B cell (primary cell): ENCODE measurements at regions not wholly inside any gene's neighbourhood (a gene's known extent, or its start where the extent isn't known, plus 50 kb on each side); places are given as distances from the start of the nearest gene placed in this dataset.

Experiments used
- ATAC-seq: fragments of 200-7000 bp; cut with Tn5 transposase; one replicate; pipeline ENCODE4 v1.10.0; 2021; ENCODE audit warnings: low read depth, mild to moderate bottlenecking, moderate number of reproducible peaks, moderate library complexity
- CTCF ChIA-PET: fragments of 350-600 bp; sonication (Branson Sonifier 250); formaldehyde crosslinking; loops from one replicate; lab custom pipeline; 2021; ENCODE audit warnings: antibody characterized with exemption, inconsistent platforms; lab: Charles Lee
- POLR2A ChIA-PET: fragments of 350-600 bp; sonication (Branson Sonifier 250); formaldehyde crosslinking; loops from one replicate; lab custom pipeline; 2021; ENCODE audit warnings: antibody characterized with exemption; lab: Charles Lee
- DNase-seq: peaks from one replicate; pipeline ENCODE4 v3.0.0; 2013
- H2AFZ ChIP-seq: 2 replicates; pipeline ENCODE4 v1.6.1; 2012; ENCODE audit warnings: mild to moderate bottlenecking, low read depth, low read length; ENCODE audit not compliant: insufficient read depth, poor library complexity, severe bottlenecking
- H3K27ac ChIP-seq, 2 donors: 1 replicate in 1 of 2; 2 replicates in 1 of 2; pipeline ENCODE4 v1.5.1; 2012 to 2013; ENCODE audit warnings: low read length in 2 of 2, mild to moderate bottlenecking in 2 of 2, moderate library complexity in 1 of 2
- H3K27me3 ChIP-seq, 4 experiments: fragments of 200-600 bp in 1 of 4; sonication (generic) in 1 of 4; replicated peaks in 1 of 4; 1 replicate in 2 of 4; 2 replicates in 2 of 4; pipeline versions ENCODE4 v1.6.1 to v1.7.0; 2013 to 2016; ENCODE audit warnings: low read length in 3 of 4, mild to moderate bottlenecking in 2 of 4, mixed read lengths in 1 of 4, moderate library complexity in 1 of 4; ENCODE audit not compliant: insufficient read depth in 4 of 4, control insufficient read depth in 3 of 4; ENCODE audit errors: control extremely low read depth in 1 of 4
- H3K36me3 ChIP-seq, 2 experiments: replicated peaks in 1 of 2; 1 replicate in 1 of 2; 2 replicates in 1 of 2; pipeline versions ENCODE4 v1.6.1 to v1.7.1; 2013; ENCODE audit warnings: low read length in 1 of 2; ENCODE audit not compliant: insufficient read depth in 2 of 2, control insufficient read depth in 1 of 2; ENCODE audit errors: control extremely low read depth in 1 of 2, extremely low read depth in 1 of 2
- H3K4me1 ChIP-seq, 2 donors: fragments of 200-600 bp in 1 of 2; sonication (generic) in 1 of 2; 1 replicate in 1 of 2; 2 replicates in 1 of 2; pipeline versions ENCODE4 v1.5.1 to v1.6.1; 2013 to 2017; ENCODE audit warnings: low read length in 2 of 2; ENCODE audit not compliant: control insufficient read depth in 2 of 2, insufficient read depth in 2 of 2
- H3K4me2 ChIP-seq: replicated peaks from 2 replicates; pipeline ENCODE3; 2012; ENCODE audit warnings: mild to moderate bottlenecking, low read depth, low read length; ENCODE audit not compliant: poor library complexity, severe bottlenecking
- H3K4me3 ChIP-seq, 5 experiments: fragments of 200-600 bp in 1 of 5; sonication (generic) in 1 of 5; 1 replicate in 3 of 5; 2 replicates in 2 of 5; pipeline versions ENCODE4 v1.5.1 to v1.7.0; 2011 to 2016; ENCODE audit warnings: low read length in 4 of 5, mild to moderate bottlenecking in 4 of 5, low read depth in 2 of 5, control low read depth in 1 of 5, moderate library complexity in 1 of 5; ENCODE audit not compliant: insufficient read depth in 1 of 5; ENCODE audit errors: control extremely low read depth in 1 of 5, extremely low read depth in 1 of 5
- H3K79me2 ChIP-seq: fragments of 200-600 bp; sonication (generic); one replicate; pipeline ENCODE4 v1.6.0; 2016; ENCODE audit warnings: low read length; ENCODE audit not compliant: control insufficient read depth, insufficient read depth
- H3K9ac ChIP-seq: fragments of 200-600 bp; sonication (generic); 2 replicates; pipeline ENCODE4 v1.6.1; 2017; ENCODE audit warnings: mild to moderate bottlenecking, low read length, moderate library complexity
- H3K9me3 ChIP-seq, 3 donors: one replicate each; pipeline versions ENCODE4 v1.6.1 to v1.7.1; 2013; ENCODE audit warnings: low read length in 2 of 3; ENCODE audit not compliant: control insufficient read depth in 2 of 3, insufficient read depth in 1 of 3; ENCODE audit errors: control extremely low read depth in 1 of 3
- H4K20me1 ChIP-seq: 2 replicates; pipeline ENCODE4 v1.6.0; 2012; ENCODE audit warnings: mild to moderate bottlenecking, low read length; ENCODE audit not compliant: insufficient read depth, control insufficient read depth, poor library complexity, severe bottlenecking
- H3K27ac Mint-ChIP-seq: one replicate; pipeline ENCODE4 v1.8.0; 2021; ENCODE audit warnings: mixed read lengths
- H3K27me3 Mint-ChIP-seq: one replicate; pipeline ENCODE4 v1.8.0; 2021; ENCODE audit warnings: mixed read lengths
- H3K4me1 Mint-ChIP-seq: one replicate; pipeline ENCODE4 v1.8.0; 2021; ENCODE audit warnings: mixed read lengths
- H3K4me3 Mint-ChIP-seq: one replicate; pipeline ENCODE4 v1.8.0; 2021; ENCODE audit warnings: mixed read lengths
- H3K9me3 Mint-ChIP-seq: one replicate; pipeline ENCODE4 v1.8.0; 2022; ENCODE audit warnings: mixed read lengths; ENCODE audit not compliant: insufficient read depth
- EZH2 ChIP-seq: IDR thresholded peaks from 2 replicates; pipeline ENCODE4 v1.6.1; 2012; ENCODE audit warnings: borderline replicate concordance, low read depth, mild to moderate bottlenecking, moderate library complexity, low read length; ENCODE audit not compliant: insufficient read depth, poor library complexity, severe bottlenecking
- WGBS: methylation state at CpG from one replicate; pipeline ENCODE4 v1.1.5; 2013; ENCODE audit warnings: missing lambda C conversion rate; ENCODE audit not compliant: insufficient coverage; 5-methylcytosine and 5-hydroxymethylcytosine counted together
- intact Hi-C: fragments of 100-400 bp; cut with micrococcal nuclease; formaldehyde crosslinking; loops from one replicate; pipeline ENCODE4 v1.10.0; 2022
- TF ChIP-seq, protein P1 (sequence below): fragments of 200-600 bp; IDR thresholded peaks from one replicate; pipeline ENCODE4 v1.8.0; 2022; ENCODE audit warnings: antibody characterized with exemption, mild to moderate bottlenecking

DNA sequence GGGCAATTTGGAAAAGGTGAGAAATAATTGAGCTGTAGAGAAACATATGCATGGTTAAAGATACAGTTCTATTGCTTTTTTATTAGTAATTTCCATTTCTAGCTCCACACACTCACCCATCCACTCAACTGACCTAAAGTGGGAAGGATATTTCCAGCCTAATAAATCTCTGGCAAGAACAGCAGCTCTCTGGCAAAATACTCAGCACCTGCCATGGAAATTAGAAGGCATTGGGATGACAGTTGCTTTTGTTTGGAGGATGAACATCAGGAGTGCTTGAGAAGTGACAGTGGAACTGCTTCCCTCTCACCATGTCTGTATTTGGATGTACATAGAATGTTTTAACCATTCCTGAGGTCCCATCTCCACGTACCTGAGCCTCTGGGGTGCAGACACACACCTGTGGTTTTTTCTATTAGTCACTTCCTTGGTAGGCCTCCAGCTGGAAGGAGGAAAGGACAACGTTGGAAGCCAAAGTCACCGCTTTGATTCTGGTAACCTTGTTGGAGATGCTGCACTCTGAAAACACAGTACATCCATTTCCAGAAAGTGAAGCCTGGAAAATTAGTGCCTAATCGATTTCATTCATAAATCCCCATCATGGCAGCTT, 62.3 kb upstream of the RUNX1 start:
- no peak overlapping the region for H3K4me2 ChIP-seq
- H2AFZ ChIP-seq = no peak overlapping the region
- no peak overlapping the region for H3K9ac ChIP-seq
- H3K27me3 ChIP-seq = peaks cover 0 to 3% (median 1%) of the 10 kb centered on the region in 4 experiments
- no peaks in the 10 kb centered on the region for H3K36me3 ChIP-seq
- DNase-seq (no peak), ATAC-seq (no peak)
- H3K79me2 ChIP-seq = no peaks in the 10 kb centered on the region
- no peaks in the 10 kb centered on the region for H3K4me1 ChIP-seq
- 88% methylated on average over 3 of the region's 4 CpGs for WGBS
- CTCF ChIA-PET = no interaction called here
- Mint-ChIP-seq H3K4me1 (no peaks in the 10 kb centered on the region), H3K4me3 (no peak overlapping the region), H3K27me3 (peaks cover 5% of the 10 kb centered on the region), H3K9me3 (no peaks in the 10 kb centered on the region), H3K27ac (no peak overlapping the region)
- no peaks in the 10 kb centered on the region for H3K9me3 ChIP-seq
- POLR2A ChIA-PET = no interaction called here
- intact Hi-C loops = no loop called here
- H3K4me3 ChIP-seq = no peak overlapping the region
- TF ChIP-seq EZH2 = no peak
- TF ChIP-seq, protein P1, sequence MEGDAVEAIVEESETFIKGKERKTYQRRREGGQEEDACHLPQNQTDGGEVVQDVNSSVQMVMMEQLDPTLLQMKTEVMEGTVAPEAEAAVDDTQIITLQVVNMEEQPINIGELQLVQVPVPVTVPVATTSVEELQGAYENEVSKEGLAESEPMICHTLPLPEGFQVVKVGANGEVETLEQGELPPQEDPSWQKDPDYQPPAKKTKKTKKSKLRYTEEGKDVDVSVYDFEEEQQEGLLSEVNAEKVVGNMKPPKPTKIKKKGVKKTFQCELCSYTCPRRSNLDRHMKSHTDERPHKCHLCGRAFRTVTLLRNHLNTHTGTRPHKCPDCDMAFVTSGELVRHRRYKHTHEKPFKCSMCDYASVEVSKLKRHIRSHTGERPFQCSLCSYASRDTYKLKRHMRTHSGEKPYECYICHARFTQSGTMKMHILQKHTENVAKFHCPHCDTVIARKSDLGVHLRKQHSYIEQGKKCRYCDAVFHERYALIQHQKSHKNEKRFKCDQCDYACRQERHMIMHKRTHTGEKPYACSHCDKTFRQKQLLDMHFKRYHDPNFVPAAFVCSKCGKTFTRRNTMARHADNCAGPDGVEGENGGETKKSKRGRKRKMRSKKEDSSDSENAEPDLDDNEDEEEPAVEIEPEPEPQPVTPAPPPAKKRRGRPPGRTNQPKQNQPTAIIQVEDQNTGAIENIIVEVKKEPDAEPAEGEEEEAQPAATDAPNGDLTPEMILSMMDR = no peak
- H3K27ac ChIP-seq = no peak overlapping the region
- H4K20me1 ChIP-seq = no peaks in the 10 kb centered on the region

DNA sequence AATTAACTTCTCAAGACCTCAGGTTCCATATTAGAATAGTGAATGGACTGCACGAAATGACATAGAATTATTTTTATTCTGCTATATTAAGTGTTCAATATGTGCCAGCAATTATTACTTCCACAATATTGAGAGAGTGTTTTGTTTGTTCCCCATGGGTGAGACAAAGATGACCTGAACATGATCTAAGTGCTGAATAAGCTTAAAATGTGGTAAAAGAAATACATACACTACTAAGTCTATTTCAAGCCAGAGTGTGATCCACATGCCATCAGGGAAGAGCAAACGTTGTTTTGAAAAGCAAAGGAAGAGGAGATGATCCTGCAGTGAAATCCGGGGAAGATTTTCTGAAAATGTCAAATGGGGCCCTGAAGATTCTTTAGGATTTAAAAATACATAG, 59.8 kb upstream of the RUNX1 start:
- H3K9me3 Mint-ChIP-seq = no peaks in the 10 kb centered on the region
- no CpG with 5 or more reads among the region's 3 CpGs for WGBS
- H3K36me3 ChIP-seq = no peaks in the 10 kb centered on the region
- no peak overlapping the region for H2AFZ ChIP-seq
- no peak overlapping the region for H3K4me2 ChIP-seq
- H3K4me1 Mint-ChIP-seq = no peaks in the 10 kb centered on the region
- TF ChIP-seq, protein P1 = no peak
- TF ChIP-seq EZH2 = no peak
- H3K9ac ChIP-seq = no peak overlapping the region
- no peak overlapping the region for H3K27ac ChIP-seq
- peaks cover 0 to 2% (median 0%) of the 10 kb centered on the region in 4 experiments for H3K27me3 ChIP-seq
- no peaks in the 10 kb centered on the region for H3K9me3 ChIP-seq
- intact Hi-C loops = no loop called here
- DNase-seq = no peak
- H3K79me2 ChIP-seq = no peaks in the 10 kb centered on the region
- no peaks in the 10 kb centered on the region for H4K20me1 ChIP-seq
- ATAC-seq = no peak
- no peaks in the 10 kb centered on the region for H3K4me1 ChIP-seq
- H3K4me3 ChIP-seq = no peak overlapping the region
- no peaks in the 10 kb centered on the region for H3K27me3 Mint-ChIP-seq
- ChIA-PET CTCF (no interaction called here), POLR2A (no interaction called here)
- H3K4me3 Mint-ChIP-seq = no peak overlapping the region
- H3K27ac Mint-ChIP-seq = no peak overlapping the region
